IMR-90 (cell line): ENCODE measurements at regions not wholly inside any gene's neighbourhood (a gene's known extent, or its start where the extent isn't known, plus 50 kb on each side); places are given as distances from the start of the nearest gene placed in this dataset.

Experiments used
- BHLHE40 ChIP-seq: fragments of 150-350 bp; IDR thresholded peaks from 2 replicates; pipeline ENCODE4 v1.6.1; 2016; ENCODE audit warnings: mild to moderate bottlenecking, low read depth, low read length
- CEBPB ChIP-seq: IDR thresholded peaks from 2 replicates; pipeline ENCODE4 v1.6.1; 2012; ENCODE audit warnings: low read depth, low read length, improper control_type of control experiment
- CHD1 ChIP-seq: IDR thresholded peaks from 2 replicates; pipeline ENCODE4 v1.6.1; 2012; ENCODE audit warnings: low read depth, low read length, improper control_type of control experiment
- CTCF ChIP-seq: conservative IDR thresholded peaks from 2 replicates; pipeline ENCODE4 v1.5.1; 2012; ENCODE audit warnings: mild to moderate bottlenecking, low read depth, low read length, improper control_type of control experiment
- MAZ ChIP-seq: IDR thresholded peaks from 2 replicates; pipeline ENCODE4 v1.6.1; 2012; ENCODE audit warnings: low read depth, mild to moderate bottlenecking, low read length, improper control_type of control experiment, moderate library complexity, borderline replicate concordance
- POLR2A ChIP-seq: IDR thresholded peaks from 2 replicates; pipeline ENCODE4 v1.6.1; 2012; ENCODE audit warnings: mild to moderate bottlenecking, low read depth, low read length
- RAD21 ChIP-seq: IDR thresholded peaks from 2 replicates; pipeline ENCODE4 v1.6.1; 2012; ENCODE audit warnings: low read length, improper control_type of control experiment
- RCOR1 ChIP-seq: IDR thresholded peaks from 2 replicates; pipeline ENCODE4 v1.6.1; 2012; ENCODE audit warnings: mild to moderate bottlenecking, low read length, improper control_type of control experiment; ENCODE audit not compliant: insufficient replicate concordance
- SMC3 ChIP-seq: fragments of 150-350 bp; IDR thresholded peaks from 2 replicates; pipeline ENCODE4 v1.6.1; 2016; ENCODE audit warnings: low read depth, mild to moderate bottlenecking, antibody characterized with exemption, low read length, moderate library complexity
- TF ChIP-seq, protein P1 (sequence below): fragments of 150-350 bp; IDR thresholded peaks from 2 replicates; pipeline ENCODE4 v1.6.1; 2016; ENCODE audit warnings: low read depth, mild to moderate bottlenecking, low read length, moderate library complexity, borderline replicate concordance
- TF ChIP-seq, protein P2 (sequence below): fragments of 150-350 bp; IDR thresholded peaks from 2 replicates; pipeline ENCODE4 v1.6.1; 2017; ENCODE audit warnings: mild to moderate bottlenecking, antibody characterized with exemption, low read length, low read depth

- TF ChIP-seq CTCF: no peak
- TF ChIP-seq POLR2A: no peak
- TF ChIP-seq, protein P1, sequence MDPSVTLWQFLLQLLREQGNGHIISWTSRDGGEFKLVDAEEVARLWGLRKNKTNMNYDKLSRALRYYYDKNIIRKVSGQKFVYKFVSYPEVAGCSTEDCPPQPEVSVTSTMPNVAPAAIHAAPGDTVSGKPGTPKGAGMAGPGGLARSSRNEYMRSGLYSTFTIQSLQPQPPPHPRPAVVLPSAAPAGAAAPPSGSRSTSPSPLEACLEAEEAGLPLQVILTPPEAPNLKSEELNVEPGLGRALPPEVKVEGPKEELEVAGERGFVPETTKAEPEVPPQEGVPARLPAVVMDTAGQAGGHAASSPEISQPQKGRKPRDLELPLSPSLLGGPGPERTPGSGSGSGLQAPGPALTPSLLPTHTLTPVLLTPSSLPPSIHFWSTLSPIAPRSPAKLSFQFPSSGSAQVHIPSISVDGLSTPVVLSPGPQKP: no peak
- TF ChIP-seq CEBPB: no peak
- TF ChIP-seq SMC3: no peak
- TF ChIP-seq RAD21: no peak
- no peak for TF ChIP-seq CHD1
- TF ChIP-seq RCOR1: no peak
- no peak for TF ChIP-seq MAZ
- no peak for TF ChIP-seq BHLHE40
- TF ChIP-seq, protein P2, sequence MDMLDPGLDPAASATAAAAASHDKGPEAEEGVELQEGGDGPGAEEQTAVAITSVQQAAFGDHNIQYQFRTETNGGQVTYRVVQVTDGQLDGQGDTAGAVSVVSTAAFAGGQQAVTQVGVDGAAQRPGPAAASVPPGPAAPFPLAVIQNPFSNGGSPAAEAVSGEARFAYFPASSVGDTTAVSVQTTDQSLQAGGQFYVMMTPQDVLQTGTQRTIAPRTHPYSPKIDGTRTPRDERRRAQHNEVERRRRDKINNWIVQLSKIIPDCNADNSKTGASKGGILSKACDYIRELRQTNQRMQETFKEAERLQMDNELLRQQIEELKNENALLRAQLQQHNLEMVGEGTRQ: no peak
Observed at GRCh38 chr18:40864846-40865245, 1090.2 kb upstream of the PIK3C3 start.
